HG03457 (cell line): ENCODE measurements at regions not wholly inside any gene's neighbourhood (a gene's known extent, or its start where the extent isn't known, plus 50 kb on each side); places are given as distances from the start of the nearest gene placed in this dataset.

ENCODE experiments used
- ATAC-seq: cut with Tn5 transposase; IDR thresholded peaks from one replicate; pipeline ENCODE4 v1.9.1; 2021; ENCODE audit warnings: moderate number of reproducible peaks; ENCODE audit not compliant: unreplicated experiment

DNA sequence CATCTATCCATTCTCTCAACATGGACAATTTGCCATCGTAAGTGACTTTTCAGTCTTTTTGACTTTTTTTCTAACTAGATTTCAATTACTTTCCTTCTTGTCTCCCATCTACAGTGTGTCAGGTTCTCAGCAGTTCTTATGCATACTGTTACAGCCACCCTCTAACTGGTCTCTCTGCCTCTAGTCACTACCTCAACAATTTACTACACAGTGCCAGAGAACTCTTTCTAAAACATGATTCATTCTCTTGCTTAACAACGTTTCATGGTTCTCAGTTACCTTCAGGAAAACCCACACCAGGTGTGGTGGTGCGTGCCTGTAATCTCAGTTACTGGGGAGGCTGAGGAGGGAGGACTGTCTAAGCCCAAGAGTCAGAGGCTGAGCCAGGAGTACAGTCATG lies 95.4 kb downstream of the DIPK2A start:
- no peak for ATAC-seq

DNA sequence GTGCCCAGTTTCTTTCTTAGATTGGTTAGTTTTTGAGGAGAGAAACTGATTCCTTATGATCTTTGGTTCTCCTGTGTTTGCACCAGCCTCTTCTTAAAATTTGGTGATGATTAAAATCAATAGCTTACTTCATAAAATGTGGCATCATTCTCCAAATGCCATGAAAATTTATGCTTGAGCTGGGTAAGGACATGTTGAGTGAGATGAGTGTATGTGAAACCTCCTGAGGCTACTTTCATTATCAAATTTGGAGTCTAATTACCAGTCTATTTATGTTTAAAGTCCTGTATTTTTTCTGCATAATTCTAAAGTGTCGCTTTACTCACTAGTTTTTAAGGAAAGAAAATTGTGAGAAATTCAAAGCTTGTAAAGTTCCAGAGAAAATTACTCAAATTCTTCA lies 102.1 kb downstream of the DIPK2A start:
- ATAC-seq: no peak

- ATAC-seq: no peak
Measured at GRCh38 chr3:144079634-144080033, 108.0 kb downstream of the DIPK2A start.

DNA sequence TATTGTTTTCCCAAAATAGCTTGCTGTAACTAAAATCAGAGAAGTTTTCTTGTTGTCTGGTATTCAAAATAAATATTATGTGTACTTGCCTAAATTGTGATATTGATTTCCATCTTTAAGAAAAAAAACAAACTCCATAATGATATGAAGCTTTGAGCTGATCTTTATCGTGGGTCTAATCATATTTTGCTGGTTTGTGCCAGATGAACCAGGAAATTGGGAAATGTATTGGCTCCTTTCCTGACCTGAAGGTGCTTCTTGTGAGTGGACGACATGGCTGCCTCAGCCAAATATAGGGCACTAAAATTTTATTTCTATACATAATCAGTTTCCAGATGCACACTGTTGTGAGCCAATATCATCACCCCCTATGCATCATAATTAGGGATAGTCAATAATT lies 113.3 kb downstream of the DIPK2A start:
- ATAC-seq: no peak

DNA sequence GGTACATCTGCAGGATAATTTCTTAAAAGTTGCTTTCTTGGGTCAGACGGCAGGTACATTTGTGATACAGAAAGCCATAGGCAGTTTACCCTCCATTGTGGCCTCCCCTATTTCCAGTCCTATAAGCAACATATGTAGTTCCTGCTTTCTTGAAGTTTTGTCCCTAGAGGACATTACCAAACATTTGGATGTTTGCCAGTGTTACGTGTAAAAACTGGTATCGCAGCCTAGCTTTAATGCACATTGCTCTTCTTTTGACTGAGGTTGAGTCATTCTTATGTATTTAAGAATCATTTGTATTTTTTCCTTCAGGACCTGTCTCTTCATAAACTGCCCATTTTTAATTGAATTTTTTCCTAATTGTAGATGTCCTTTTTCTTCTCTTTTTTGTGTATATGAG lies 114.3 kb downstream of the DIPK2A start:
- ATAC-seq: no peak

GRCh38 chr3:144096016-144096415 lies 124.4 kb downstream of the DIPK2A start:
- no peak for ATAC-seq

GRCh38 chr3:144097163-144097562 lies 125.5 kb downstream of the DIPK2A start:
- no peak for ATAC-seq

GRCh38 chr3:144098691-144099090 lies 127.1 kb downstream of the DIPK2A start:
- no peak for ATAC-seq

GRCh38 chr3:144102421-144102820 lies 130.8 kb downstream of the DIPK2A start:
- no peak for ATAC-seq

DNA sequence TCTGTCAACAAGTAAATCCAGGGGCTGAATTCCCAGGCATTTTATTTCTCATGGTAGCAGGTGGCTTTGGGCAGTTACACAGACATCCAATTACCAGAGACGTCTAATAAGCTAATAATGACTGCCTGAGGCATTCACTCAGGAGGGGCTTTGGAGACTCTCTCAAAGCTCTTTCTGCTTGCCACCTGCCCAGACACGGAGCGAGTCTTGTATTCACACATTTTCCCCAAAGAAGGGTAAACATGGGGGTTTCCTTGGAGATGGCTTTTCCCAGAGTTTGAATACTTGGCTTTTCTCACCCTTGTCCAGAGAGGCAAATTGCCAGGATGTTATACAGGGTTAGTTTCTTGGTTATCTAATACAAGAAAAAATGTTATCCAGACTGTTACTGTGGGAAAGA lies 132.6 kb downstream of the DIPK2A start:
- ATAC-seq: no peak

GRCh38 chr3:144104679-144105078 lies 133.1 kb downstream of the DIPK2A start:
- no peak for ATAC-seq

- ATAC-seq: no peak
Measured at GRCh38 chr3:144105542-144105941, 133.9 kb downstream of the DIPK2A start.

DNA sequence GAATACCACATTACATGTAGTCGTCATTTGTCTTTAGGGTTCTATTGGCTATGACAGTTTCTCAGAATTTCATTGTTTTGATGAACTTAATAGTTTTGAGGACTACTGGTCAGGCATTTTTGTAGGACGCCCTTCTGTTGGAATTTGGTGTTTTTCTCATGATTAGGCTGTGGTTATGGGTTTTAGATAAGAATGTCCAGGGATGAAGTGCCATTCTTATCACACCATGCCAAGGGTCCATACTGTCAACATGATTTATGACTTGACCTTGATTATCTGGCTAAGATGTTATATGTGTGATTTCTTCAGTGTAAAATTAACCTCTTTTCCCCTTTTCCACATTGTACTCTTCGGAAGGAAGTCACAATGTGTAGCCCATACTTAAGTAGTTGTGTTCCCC lies 135.3 kb downstream of the DIPK2A start:
- ATAC-seq: no peak

DNA sequence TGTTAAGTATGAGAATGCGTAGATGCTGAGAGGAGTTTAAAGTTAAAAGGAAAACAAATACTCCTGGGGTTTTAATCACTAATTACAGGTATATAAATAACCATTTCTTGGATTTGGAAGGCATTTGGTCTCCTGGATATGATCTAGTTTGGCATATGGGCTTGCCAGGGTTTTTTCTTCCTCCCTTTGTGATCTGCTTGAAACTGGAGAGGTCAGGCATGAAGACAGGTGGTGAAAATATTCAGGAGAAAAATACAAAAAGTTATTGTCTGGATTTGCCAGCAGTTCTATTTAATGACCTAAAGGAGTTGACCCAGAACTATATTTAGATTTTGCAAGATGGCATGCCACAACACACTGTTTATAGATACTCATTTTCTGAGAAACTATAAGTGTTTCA lies 136.3 kb downstream of the DIPK2A start:
- ATAC-seq: no peak

GRCh38 chr3:144109944-144110343 lies 138.3 kb downstream of the DIPK2A start:
- ATAC-seq: peak; percentile 98

DNA sequence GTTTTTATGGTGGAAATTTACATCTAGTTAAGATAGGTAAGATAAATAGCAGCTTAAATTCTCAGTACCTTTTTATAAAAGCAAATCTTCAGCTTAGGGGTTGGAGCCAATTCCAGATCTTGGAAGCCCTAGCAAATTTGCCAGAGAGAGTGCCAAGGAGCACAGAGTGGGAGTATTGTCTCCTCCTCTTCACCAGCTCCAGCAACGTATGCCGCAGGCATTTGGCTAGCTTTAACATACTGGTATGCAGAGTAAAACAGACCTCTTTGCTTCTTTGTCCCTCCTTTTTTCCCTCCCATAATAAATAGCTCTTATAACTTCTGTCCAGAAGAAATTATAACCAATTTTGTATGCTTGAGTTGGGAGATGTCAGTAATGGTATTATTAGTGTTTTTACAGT lies 140.4 kb downstream of the DIPK2A start:
- ATAC-seq: no peak

DNA sequence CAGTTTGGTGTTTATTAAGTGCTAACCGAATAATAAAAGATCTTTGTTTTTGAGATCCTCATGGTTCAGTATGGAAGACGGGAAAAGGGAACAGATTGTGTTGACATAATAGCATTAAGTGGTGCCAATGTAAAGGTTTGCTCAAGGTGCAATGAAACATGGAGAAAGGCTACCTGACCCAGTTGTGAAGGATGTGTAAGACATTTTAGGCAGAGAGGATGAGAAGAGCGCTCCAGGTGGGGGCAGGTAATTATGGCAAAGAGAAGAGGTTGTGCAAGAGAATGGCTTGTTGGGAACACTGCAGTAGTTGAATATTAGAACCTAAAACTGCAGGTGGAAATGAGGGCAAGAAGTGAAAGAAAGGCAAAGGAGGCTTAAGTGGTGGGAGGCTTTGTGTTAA lies 140.8 kb downstream of the DIPK2A start:
- ATAC-seq: no peak

GRCh38 chr3:144114767-144115166 lies 143.1 kb downstream of the DIPK2A start:
- no peak for ATAC-seq

GRCh38 chr3:144119633-144120032 lies 148.0 kb downstream of the DIPK2A start:
- ATAC-seq: no peak

DNA sequence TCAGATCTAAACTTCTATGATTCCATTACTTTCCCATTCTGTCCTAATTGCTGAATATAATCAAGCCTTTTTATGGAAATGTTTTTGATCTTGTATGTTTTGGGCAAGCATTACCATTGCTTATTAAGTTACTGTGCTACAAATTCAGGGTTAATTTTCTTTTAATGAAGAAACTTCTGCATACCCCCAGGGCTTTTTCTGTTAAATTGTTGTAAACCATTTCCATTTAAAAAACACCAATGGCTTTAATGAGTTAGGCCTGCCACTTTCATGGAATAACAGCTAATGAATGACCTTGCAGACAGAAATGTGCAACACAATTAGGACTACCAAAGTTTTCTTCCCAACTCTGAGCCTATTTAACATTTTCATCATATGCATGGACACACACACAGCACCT lies 150.0 kb downstream of the DIPK2A start:
- ATAC-seq: no peak

DNA sequence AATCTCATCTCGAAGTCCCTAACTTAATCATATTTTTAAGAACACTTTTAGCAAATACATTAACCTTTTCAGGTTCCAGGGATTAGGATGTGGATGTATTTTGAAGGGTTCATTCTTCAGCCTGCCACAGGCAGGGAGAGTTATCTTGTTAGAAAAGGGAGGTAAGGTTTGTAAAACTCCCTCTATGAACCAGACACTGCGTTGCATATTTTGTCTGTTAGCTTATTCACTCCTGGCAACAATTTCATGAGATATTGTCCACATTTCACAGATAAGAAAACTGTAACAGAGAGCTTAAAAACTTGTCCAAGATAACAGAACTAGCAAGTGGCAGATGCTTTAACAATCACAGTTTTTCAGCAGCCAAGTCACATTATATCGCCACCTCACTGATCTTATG lies 155.4 kb downstream of the DIPK2A start:
- no peak for ATAC-seq

GRCh38 chr3:144127700-144128099 lies 156.1 kb downstream of the DIPK2A start:
- no peak for ATAC-seq

GRCh38 chr3:144128108-144128892 lies 156.7 kb downstream of the DIPK2A start:
- ATAC-seq: peak; percentile 95
